GM23248 (cell line): ENCODE measurements at regions not wholly inside any gene's neighbourhood (a gene's known extent, or its start where the extent isn't known, plus 50 kb on each side); places are given as distances from the start of the nearest gene placed in this dataset.

Experiments
- DNase-seq: peaks from one replicate; pipeline ENCODE4 v3.0.0-alpha.2; 2015
- H2AFZ ChIP-seq: fragments of 200-600 bp; sonication (generic); 2 replicates; pipeline ENCODE4 v1.6.1; 2016; ENCODE audit warnings: antibody characterized with exemption
- H3F3A ChIP-seq: fragments of 200-600 bp; sonication (generic); 2 replicates; pipeline ENCODE4 v1.6.1; 2016; ENCODE audit warnings: mild to moderate bottlenecking, antibody characterized with exemption, mixed run types; ENCODE audit not compliant: insufficient read depth
- H3K27ac ChIP-seq: fragments of 200-600 bp; sonication (generic); 2 replicates; pipeline ENCODE4 v1.5.1; 2016; ENCODE audit warnings: mild to moderate bottlenecking
- H3K27me3 ChIP-seq: fragments of 200-600 bp; sonication (generic); replicated peaks from 2 replicates; pipeline ENCODE4 v1.6.1; 2016; ENCODE audit warnings: mild to moderate bottlenecking; ENCODE audit not compliant: insufficient read depth
- H3K36me3 ChIP-seq: fragments of 200-600 bp; sonication (generic); 2 replicates; pipeline ENCODE4 v1.6.1; 2016; ENCODE audit warnings: low read depth, mild to moderate bottlenecking
- H3K4me1 ChIP-seq: fragments of 200-600 bp; sonication (generic); 2 replicates; pipeline ENCODE4 v1.6.1; 2016; ENCODE audit warnings: mild to moderate bottlenecking; ENCODE audit not compliant: insufficient read depth
- H3K4me2 ChIP-seq: fragments of 200-600 bp; sonication (generic); one replicate; pipeline ENCODE4 v1.6.1; 2016; ENCODE audit warnings: mild to moderate bottlenecking; ENCODE audit not compliant: unreplicated experiment
- H3K4me3 ChIP-seq: fragments of 200-600 bp; sonication (generic); 2 replicates; pipeline ENCODE4 v1.5.1; 2016; ENCODE audit warnings: mild to moderate bottlenecking
- H3K79me2 ChIP-seq: fragments of 200-600 bp; sonication (generic); 2 replicates; pipeline ENCODE4 v1.6.1; 2016; ENCODE audit warnings: mild to moderate bottlenecking; ENCODE audit not compliant: insufficient read depth
- H3K9ac ChIP-seq: fragments of 200-600 bp; sonication (generic); 2 replicates; pipeline ENCODE4 v1.6.1; 2016; ENCODE audit warnings: mild to moderate bottlenecking
- H3K9me2 ChIP-seq: fragments of 200-600 bp; sonication (generic); 2 replicates; pipeline ENCODE4 v1.6.1; 2016; ENCODE audit warnings: mixed run types, mild to moderate bottlenecking, moderate library complexity; ENCODE audit not compliant: insufficient read depth
- H3K9me3 ChIP-seq: fragments of 200-600 bp; sonication (generic); one replicate; pipeline ENCODE4 v1.6.1; 2017; ENCODE audit warnings: low read depth
- H4K20me1 ChIP-seq: fragments of 200-600 bp; sonication (generic); 2 replicates; pipeline ENCODE4 v1.6.0; 2016; ENCODE audit not compliant: insufficient read depth
- EZH2 ChIP-seq: fragments of 200-600 bp; sonication (generic); IDR thresholded peaks from 2 replicates; pipeline ENCODE4 v1.6.1; 2018; ENCODE audit warnings: antibody characterized with exemption, mild to moderate bottlenecking; ENCODE audit not compliant: insufficient read depth, poor library complexity, severe bottlenecking
- EZH2phosphoT487 ChIP-seq: fragments of 200-600 bp; sonication (generic); IDR thresholded peaks from 2 replicates; pipeline ENCODE4 v1.6.1; 2018; ENCODE audit warnings: antibody characterized with exemption, moderate library complexity, mild to moderate bottlenecking, low read depth; ENCODE audit not compliant: insufficient read depth
- WGBS, 2 experiments: methylation state at CpG; one replicate each; pipeline ENCODE4 v1.1.6; 2015 to 2017; ENCODE audit warnings: low lambda C conversion rate in 2 of 2, low coverage in 1 of 2; ENCODE audit errors: missing lambda C conversion rate in 2 of 2; 5-methylcytosine and 5-hydroxymethylcytosine counted together
- in situ Hi-C: fragments of 300-500 bp; cut with MboI; formaldehyde crosslinking; loops from 2 replicates; pipeline ENCODE4 v1.15.0; 2020

- H3K4me2 ChIP-seq = no peak overlapping the region
- no peak for DNase-seq
- no peaks in the 10 kb centered on the region for H3K27me3 ChIP-seq
- H3K4me1 ChIP-seq = no peaks in the 10 kb centered on the region
- H3K9ac ChIP-seq = no peak overlapping the region
- no peaks in the 10 kb centered on the region for H3K9me2 ChIP-seq
- H3K9me3 ChIP-seq = no peaks in the 10 kb centered on the region
- in situ Hi-C loops = no loop called here
- no peak overlapping the region for H3K27ac ChIP-seq
- no peaks in the 10 kb centered on the region for H3F3A ChIP-seq
- H3K79me2 ChIP-seq = no peaks in the 10 kb centered on the region
- H4K20me1 ChIP-seq = no peaks in the 10 kb centered on the region
- no peaks in the 10 kb centered on the region for H3K36me3 ChIP-seq
- no peak overlapping the region for H2AFZ ChIP-seq
- H3K4me3 ChIP-seq = no peak overlapping the region
- no peak for TF ChIP-seq EZH2phosphoT487
- no peak for TF ChIP-seq EZH2
These were observed 188.5 kb upstream of the ANK3 start for GRCh38 chr10:60578217-60578616.

GRCh38 chr10:60576130-60577069 is 186.7 kb upstream of the ANK3 start:
- DNase-seq = no peak
- 66% methylated on average over 6 of the region's 6 CpGs for WGBS, 2 experiments
- no peak overlapping the region for H3K4me2 ChIP-seq

GRCh38 chr10:60575105-60575504 is 185.4 kb upstream of the ANK3 start:
- Histone ChIP-seq H4K20me1 (no peaks in the 10 kb centered on the region), H3K27ac (no peak overlapping the region), H3K79me2 (no peaks in the 10 kb centered on the region), H2AFZ (no peak overlapping the region), H3K9me3 (no peaks in the 10 kb centered on the region), H3F3A (peaks cover 5% of the 10 kb centered on the region; the same call in 1 of the 2 replicates), H3K4me2 (no peak overlapping the region), H3K4me1 (peaks cover 6% of the 10 kb centered on the region; the same call in 1 of the 2 replicates), H3K9ac (no peak overlapping the region), H3K4me3 (no peak overlapping the region), H3K27me3 (no peaks in the 10 kb centered on the region), H3K9me2 (no peaks in the 10 kb centered on the region), H3K36me3 (no peaks in the 10 kb centered on the region)
- 85 to 89% methylated on average over 6 of the region's 6 CpGs for WGBS, 2 experiments
- TF ChIP-seq EZH2phosphoT487 (no peak), EZH2 (no peak)
- DNase-seq = no peak
- in situ Hi-C loops = no loop called here

More at GRCh38 chr10:60576130-60577069, 186.7 kb upstream of the ANK3 start:
- H3K9me3 ChIP-seq = no peaks in the 10 kb centered on the region
- H3K79me2 ChIP-seq = no peaks in the 10 kb centered on the region
- H3K4me3 ChIP-seq = no peak overlapping the region
- TF ChIP-seq EZH2phosphoT487 = no peak
- no peak for TF ChIP-seq EZH2
- H3K9me2 ChIP-seq = no peaks in the 10 kb centered on the region
- H4K20me1 ChIP-seq = no peaks in the 10 kb centered on the region
- no peak overlapping the region for H2AFZ ChIP-seq
- H3K36me3 ChIP-seq = no peaks in the 10 kb centered on the region
- no peaks in the 10 kb centered on the region for H3K27me3 ChIP-seq
- in situ Hi-C loops = no loop called here
- H3F3A ChIP-seq = peaks cover 5% of the 10 kb centered on the region; the same call in 1 of the 2 replicates
- no peak overlapping the region for H3K9ac ChIP-seq
- peaks cover 6% of the 10 kb centered on the region; the same call in 1 of the 2 replicates for H3K4me1 ChIP-seq
- H3K27ac ChIP-seq = no peak overlapping the region

- H3K27me3 ChIP-seq = no peaks in the 10 kb centered on the region
- H3K27ac ChIP-seq = no peak overlapping the region
- WGBS, 2 experiments = 95 to 97% methylated on average over 4 of the region's 4 CpGs
- H3K9me3 ChIP-seq = no peaks in the 10 kb centered on the region
- in situ Hi-C loops = no loop called here
- no peaks in the 10 kb centered on the region for H3K79me2 ChIP-seq
- TF ChIP-seq EZH2 (no peak), EZH2phosphoT487 (no peak)
- peaks cover 5% of the 10 kb centered on the region; the same call in 1 of the 2 replicates for H3F3A ChIP-seq
- no peak for DNase-seq
- H3K9me2 ChIP-seq = no peaks in the 10 kb centered on the region
- no peak overlapping the region for H3K4me3 ChIP-seq
- no peak overlapping the region for H3K4me2 ChIP-seq
- H3K9ac ChIP-seq = no peak overlapping the region
- H2AFZ ChIP-seq = no peak overlapping the region
- peaks cover 6% of the 10 kb centered on the region; the same call in 1 of the 2 replicates for H3K4me1 ChIP-seq
- no peaks in the 10 kb centered on the region for H3K36me3 ChIP-seq
- H4K20me1 ChIP-seq = no peaks in the 10 kb centered on the region
These were observed 184.7 kb upstream of the ANK3 start for GRCh38 chr10:60574388-60574787.
